ENCODE measurements at regions not wholly inside any gene's neighbourhood (a gene's known extent, or its start where the extent isn't known, plus 50 kb on each side); places are given as distances from the start of the nearest gene placed in this dataset.

- H4K8ac ChIP-seq (ENCODE audit: extremely low read depth, insufficient read depth, low read length) = no peak overlapping the region
- H3K79me2 ChIP-seq (ENCODE audit: control insufficient read depth in 1 of 2, insufficient read depth in 2 of 2, low read length in 2 of 2) = no peaks in the 10 kb centered on the region
- no peak overlapping the region for H3K4ac ChIP-seq (replicated peaks; ENCODE audit: insufficient read length, low read depth, low read length)
- H2BK15ac ChIP-seq (ENCODE audit: low read length) = no peak overlapping the region
- no peak overlapping the region for H3K18ac ChIP-seq (ENCODE audit: extremely low read depth, low read length)
- no peak overlapping the region for H2AK5ac ChIP-seq (ENCODE audit: low read depth, low read length)
- FAIRE-seq = no peak
- H4K5ac ChIP-seq (ENCODE audit: insufficient read length, low read depth, low read length) = no peak overlapping the region
- H3K4me2 ChIP-seq (ENCODE audit: insufficient read depth in 1 of 2, low read depth in 2 of 2, low read length in 2 of 2) = no peak overlapping the region
- H3K14ac ChIP-seq (ENCODE audit: insufficient read length) = no peak overlapping the region
- no peak overlapping the region for H2AFZ ChIP-seq (ENCODE audit: low read length)
- no peaks in the 10 kb centered on the region for H3K23me2 ChIP-seq (ENCODE audit: low read depth, low read length)
- no peak for DNase-seq (ENCODE audit: low read depth in 1 of 2, low spot score in 2 of 2)
- no peaks in the 10 kb centered on the region for H3K36me3 ChIP-seq (ENCODE audit: control insufficient read depth in 2 of 4, insufficient read depth in 4 of 4, low read length in 3 of 4)
- no peaks in the 10 kb centered on the region for H3K79me1 ChIP-seq (ENCODE audit: low read depth, low read length)
- no peak overlapping the region for H3K27ac ChIP-seq (ENCODE audit: low read depth, low read length)
- H3K4me3 ChIP-seq (ENCODE audit: extremely low read depth in 1 of 4, insufficient read depth in 2 of 4, low read depth in 3 of 4, low read length in 4 of 4) = no peak overlapping the region
- CTCF ChIA-PET (ENCODE audit: partially characterized antibody) = interaction anchor here (1.0 kb wide), 1 partner anchor 189 kb away, joined by 3 read pairs; no protein-coding TSS in a partner anchor
- H3K27me3 ChIP-seq (replicated peaks in 1 of 4; ENCODE audit: control insufficient read depth in 3 of 4, extremely low read depth in 1 of 4, insufficient read depth in 3 of 4, low read length in 3 of 4) = no peaks in the 10 kb centered on the region
- H2BK12ac ChIP-seq (ENCODE audit: low read depth, low read length) = no peak overlapping the region
- H2BK120ac ChIP-seq (replicated peaks; ENCODE audit: low read depth, low read length) = no peak overlapping the region
- H4K20me1 ChIP-seq (replicated peaks in 1 of 2; ENCODE audit: control insufficient read depth in 1 of 2, insufficient read depth in 2 of 2, low read length in 2 of 2) = no peaks in the 10 kb centered on the region
- no peak overlapping the region for H3K9ac ChIP-seq (replicated peaks in 1 of 4; ENCODE audit: extremely low read depth in 1 of 4, low read depth in 3 of 4, low read length in 3 of 4)
- POLR2A ChIA-PET (ENCODE audit: partially characterized antibody) = interaction anchor here (0.7 kb wide), 1 partner anchor 975 kb away, joined by 3 read pairs; no protein-coding TSS in a partner anchor
- no peak overlapping the region for H4K91ac ChIP-seq (replicated peaks; ENCODE audit: insufficient read length, low read length)
- no peaks in the 10 kb centered on the region for H3K4me1 ChIP-seq (replicated peaks in 1 of 4; ENCODE audit: control insufficient read depth in 3 of 4, insufficient read depth in 4 of 4, low read length in 3 of 4)
- H3K23ac ChIP-seq (ENCODE audit: insufficient read length) = no peak overlapping the region
- TF ChIP-seq POLR2AphosphoS5 (IDR thresholded peaks at IDR 0.05; ENCODE audit: low read depth, low read length) (no peak), HDAC6 (IDR thresholded peaks at IDR 0.05; ENCODE audit: low read depth, low read length) (no peak), HDAC2 (IDR thresholded peaks at IDR 0.05; ENCODE audit: borderline replicate concordance in 1 of 2, low read depth in 2 of 2, low read length in 2 of 2) (no peak), YY1 (IDR thresholded peaks at IDR 0.05; ENCODE audit: low read depth, low read length) (no peak), RBBP5 (IDR thresholded peaks at IDR 0.05; ENCODE audit: borderline replicate concordance, low read depth, low read length) (no peak), GTF2F1 (IDR thresholded peaks at IDR 0.05; ENCODE audit: borderline replicate concordance, low read depth, low read length) (no peak), CHD2 (IDR thresholded peaks at IDR 0.05; ENCODE audit: low read length) (no peak), PHF8 (conservative IDR thresholded peaks at IDR 0.05; ENCODE audit: low read depth, low read length) (no peak), SRF (IDR thresholded peaks at IDR 0.05; ENCODE audit: low read depth, low read length) (no peak), SAP30 (IDR thresholded peaks at IDR 0.05; ENCODE audit: insufficient read depth, insufficient replicate concordance, low read length) (no peak)
- H2BK20ac ChIP-seq (ENCODE audit: low read length) = no peak overlapping the region
- WGBS, 2 experiments (ENCODE audit: extremely low coverage in 1 of 2, insufficient coverage in 1 of 2, insufficient read length in 1 of 2, insufficient replicate concordance in 2 of 2, low coverage in 1 of 2, low lambda C conversion rate in 2 of 2, missing lambda C conversion rate in 1 of 2) = 93% methylated on average over 3 of the region's 3 CpGs; no CpG with 5 or more reads in 1 of the 2 experiments
- no peak overlapping the region for H3K56ac ChIP-seq (replicated peaks; ENCODE audit: insufficient read length, low read depth, low read length)
- H2BK5ac ChIP-seq (ENCODE audit: low read depth, low read length) = no peak overlapping the region
- H3K9me3 ChIP-seq (ENCODE audit: insufficient read depth in 2 of 2, low read depth in 1 of 2, low read length in 1 of 2) = no peaks in the 10 kb centered on the region
Observed at GRCh38 chr6:80832337-80832736, 725.9 kb downstream of the BCKDHB start.

Data from H1 (cell line).